ENCODE measurements at regions not wholly inside any gene's neighbourhood (a gene's known extent, or its start where the extent isn't known, plus 50 kb on each side); places are given as distances from the start of the nearest gene placed in this dataset.

- TF ChIP-seq CTCF (IDR thresholded peaks at IDR 0.05), result no peak
- TF ChIP-seq POLR2A (IDR thresholded peaks at IDR 0.05), result no peak
These were observed 169.4 kb downstream of the DDX1 start for GRCh38 chr2:15761056-15761455.

All from right lobe of liver (tissue), 4 donors.